Endothelial cell of umbilical vein (primary cell): ENCODE measurements at regions not wholly inside any gene's neighbourhood (a gene's known extent, or its start where the extent isn't known, plus 50 kb on each side); places are given as distances from the start of the nearest gene placed in this dataset.

Experiments used
- BruUV-seq: library from RNA; stranded (reverse); fragments of 400-500 nt; replicated peaks from 2 replicates; lab custom pipeline; 2021; lab: Mats Ljungman, UMichigan
- CTCF ChIA-PET: fragments of 300-600, 350-600 bp; sonication (Branson Sonifier 250); formaldehyde crosslinking; loops from one replicate; lab custom pipeline; 2021; ENCODE audit warnings: antibody characterized with exemption, inconsistent platforms; lab: Charles Lee
- POLR2A ChIA-PET: fragments of 300-600, 350-600 bp; sonication (Branson Sonifier 250); formaldehyde crosslinking; loops from one replicate; lab custom pipeline; 2021; ENCODE audit warnings: antibody characterized with exemption, inconsistent platforms; lab: Charles Lee
- DNase-seq: peaks from one replicate; pipeline ENCODE4 v3.0.0-alpha.2; 2011; ENCODE audit warnings: low read depth, low spot score
- FAIRE-seq: peaks from 2 replicates; lab custom pipeline; 2011; peaks lifted over from hg19 to GRCh38; lab: Jason Lieb, UNC
- H2AFZ ChIP-seq: 2 replicates; pipeline ENCODE4 v1.6.0; 2012; ENCODE audit warnings: low read depth, low read length, control low read depth, inconsistent platforms
- H3K27ac ChIP-seq: 2 replicates; pipeline ENCODE4 v1.5.1; 2011; ENCODE audit warnings: low read depth, mild to moderate bottlenecking, control low read depth, low read length, moderate library complexity; ENCODE audit not compliant: insufficient read depth
- H3K27me3 ChIP-seq, 2 experiments: 2 replicates each; pipeline versions ENCODE4 v1.6.0 to v1.6.1; 2011; ENCODE audit warnings: low read length in 2 of 2, mixed read lengths in 1 of 2; ENCODE audit not compliant: control insufficient read depth in 2 of 2, insufficient read depth in 2 of 2
- H3K36me3 ChIP-seq, 2 experiments: 2 replicates in 1 of 2; 3 replicates in 1 of 2; pipeline ENCODE4 v1.5.1; 2011; ENCODE audit warnings: low read length in 2 of 2, mild to moderate bottlenecking in 1 of 2, moderate library complexity in 1 of 2; ENCODE audit not compliant: control insufficient read depth in 2 of 2, insufficient read depth in 2 of 2; ENCODE audit errors: extremely low read depth in 1 of 2
- H3K4me1 ChIP-seq: 3 replicates; pipeline ENCODE4 v1.5.1; 2011; ENCODE audit warnings: mild to moderate bottlenecking, low read length; ENCODE audit not compliant: control insufficient read depth, insufficient read depth; ENCODE audit errors: extremely low read depth
- H3K4me2 ChIP-seq: 2 replicates; pipeline ENCODE4 v1.6.1; 2011; ENCODE audit warnings: low read length, control low read depth, mixed read lengths; ENCODE audit not compliant: insufficient read depth
- H3K4me3 ChIP-seq, 3 experiments: fragments of 200-600 bp in 1 of 3; sonication (generic), shearing (Covaris generic) in 1 of 3; replicated peaks in 1 of 3; 2 replicates each; pipeline ENCODE4 v1.5.1; 2011 to 2016; ENCODE audit warnings: control low read depth in 3 of 3, low read length in 3 of 3, mild to moderate bottlenecking in 2 of 3, inconsistent platforms in 1 of 3, low read depth in 1 of 3, moderate library complexity in 1 of 3; ENCODE audit not compliant: insufficient read depth in 1 of 3
- H3K79me2 ChIP-seq: 2 replicates; pipeline ENCODE4 v1.6.0; 2012; ENCODE audit warnings: low read length, inconsistent platforms; ENCODE audit not compliant: control insufficient read depth, insufficient read depth
- H3K9ac ChIP-seq: replicated peaks from 2 replicates; pipeline ENCODE3; 2011; ENCODE audit warnings: low read length, control low read depth; ENCODE audit not compliant: insufficient read depth; ENCODE audit errors: extremely low read depth
- H3K9me1 ChIP-seq: replicated peaks from 3 replicates; pipeline ENCODE4 v1.6.0; 2011; ENCODE audit warnings: mild to moderate bottlenecking, low read length; ENCODE audit not compliant: control insufficient read depth, insufficient read depth; ENCODE audit errors: extremely low read depth
- H3K9me3 ChIP-seq: replicated peaks from 2 replicates; pipeline ENCODE4 v1.5.1; 2012; ENCODE audit warnings: low read length, inconsistent platforms; ENCODE audit not compliant: control insufficient read depth, insufficient read depth
- H4K20me1 ChIP-seq: replicated peaks from 2 replicates; pipeline ENCODE3; 2011; ENCODE audit warnings: mild to moderate bottlenecking, low read length; ENCODE audit not compliant: control insufficient read depth, insufficient read depth; ENCODE audit errors: extremely low read depth
- CTCF ChIP-seq, 2 donors: IDR thresholded peaks; 1 replicate in 1 of 2; 2 replicates in 1 of 2; pipeline ENCODE4 v1.5.1; 2011; ENCODE audit warnings: low read length in 2 of 2, mild to moderate bottlenecking in 2 of 2, moderate library complexity in 2 of 2, control low read depth in 1 of 2, inconsistent platforms in 1 of 2, low read depth in 1 of 2; ENCODE audit not compliant: insufficient read depth in 1 of 2; ENCODE audit errors: extremely low read depth in 1 of 2
- EZH2 ChIP-seq: IDR thresholded peaks from 2 replicates; pipeline ENCODE4 v1.6.1; 2012; ENCODE audit warnings: borderline replicate concordance, low read depth, mild to moderate bottlenecking, moderate library complexity, low read length, inconsistent platforms; ENCODE audit not compliant: severe bottlenecking
- FOS ChIP-seq: IDR thresholded peaks from 2 replicates; pipeline ENCODE4 v1.6.1; 2011; ENCODE audit warnings: mild to moderate bottlenecking, low read length, moderate library complexity, borderline replicate concordance; ENCODE audit not compliant: insufficient read depth
- GATA2 ChIP-seq: IDR thresholded peaks from 2 replicates; pipeline ENCODE4 v1.7.0; 2011; ENCODE audit warnings: low read depth, mild to moderate bottlenecking, moderate library complexity, mixed read lengths, low read length; ENCODE audit not compliant: insufficient read length, insufficient read depth
- JUN ChIP-seq: IDR thresholded peaks from 2 replicates; pipeline ENCODE4 v1.6.1; 2011; ENCODE audit warnings: borderline replicate concordance, low read depth; ENCODE audit not compliant: insufficient read length, insufficient read depth
- MYC ChIP-seq: IDR thresholded peaks from one replicate; pipeline ENCODE4 v1.6.1; 2011; ENCODE audit warnings: mild to moderate bottlenecking, low read depth, low read length
- POLR2A ChIP-seq: IDR thresholded peaks from 2 replicates; pipeline ENCODE4 v1.6.1; 2012; ENCODE audit warnings: low read depth, mild to moderate bottlenecking, control low read depth, low read length
- POLR2AphosphoS5 ChIP-seq: IDR thresholded peaks from 2 replicates; pipeline ENCODE4 v1.6.1; 2012; ENCODE audit warnings: low read depth, mild to moderate bottlenecking, control low read depth, low read length, moderate library complexity; ENCODE audit not compliant: insufficient read depth
- dilution Hi-C: fragments of 300-500 bp; cut with MboI; formaldehyde crosslinking; loops from one replicate; pipeline ENCODE4 v1.15.0; 2019; ENCODE audit warnings: low sequenced_read_pairs; ENCODE audit not compliant: extremely low pct_ligation_motif_present
- intact Hi-C: fragments of 100-400 bp; cut with micrococcal nuclease; formaldehyde crosslinking; loops from one replicate; pipeline ENCODE4 v1.10.0; 2022
- TF ChIP-seq, protein P1 (sequence below): IDR thresholded peaks from 2 replicates; pipeline ENCODE4 v1.6.1; 2011; ENCODE audit not compliant: insufficient read depth, insufficient read length

DNA sequence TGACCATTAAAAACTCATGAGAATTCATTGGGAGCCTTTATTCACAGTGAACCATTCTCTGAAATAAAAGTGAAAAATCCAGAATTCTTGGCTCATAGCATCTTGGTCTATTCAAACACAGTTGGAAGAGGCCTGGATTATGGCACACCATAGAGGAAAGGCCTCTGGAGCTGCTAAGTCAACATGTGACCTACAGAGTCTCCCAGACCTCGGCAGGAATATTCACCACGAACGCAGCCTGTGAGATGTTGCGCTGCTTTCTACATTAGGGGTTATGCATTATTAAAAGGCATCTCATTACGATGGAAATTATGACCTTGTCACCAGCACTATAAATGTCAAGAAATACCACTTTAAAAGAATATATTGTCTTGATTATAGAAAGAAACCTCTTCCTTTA is 132.6 kb downstream of the EFNB2 start:
- Histone ChIP-seq H3K36me3 (no peaks in the 10 kb centered on the region), H3K4me1 (peaks cover 17% of the 10 kb centered on the region), H3K27me3 (no peaks in the 10 kb centered on the region), H3K4me2 (no peak overlapping the region), H3K9ac (no peak overlapping the region), H3K9me3 (no peaks in the 10 kb centered on the region), H4K20me1 (no peaks in the 10 kb centered on the region), H3K27ac (no peak overlapping the region), H3K79me2 (no peaks in the 10 kb centered on the region), H2AFZ (no peak overlapping the region), H3K4me3 (no peak overlapping the region), H3K9me1 (peaks cover 2% of the 10 kb centered on the region)
- no peak for TF ChIP-seq GATA2
- TF ChIP-seq JUN = no peak
- TF ChIP-seq MYC = no peak
- no peak for TF ChIP-seq POLR2A
- TF ChIP-seq CTCF (IDR thresholded peaks at IDR 0.05; ENCODE audit: extremely low read depth in 1 of 2, insufficient read depth in 1 of 2, low read depth in 1 of 2, low read length in 2 of 2) = no peak
- TF ChIP-seq POLR2AphosphoS5 = no peak
- TF ChIP-seq, protein P1, sequence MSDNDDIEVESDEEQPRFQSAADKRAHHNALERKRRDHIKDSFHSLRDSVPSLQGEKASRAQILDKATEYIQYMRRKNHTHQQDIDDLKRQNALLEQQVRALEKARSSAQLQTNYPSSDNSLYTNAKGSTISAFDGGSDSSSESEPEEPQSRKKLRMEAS = no peak
- no peak for TF ChIP-seq FOS
- no peak for TF ChIP-seq EZH2
- BruUV-seq = no TSS peak
- intact Hi-C loops = no loop called here
- ChIA-PET CTCF (no interaction called here), POLR2A (no interaction called here)
- no peak for FAIRE-seq
- dilution Hi-C loops = no loop called here
- DNase-seq = no peak
